ENCODE measurements at regions not wholly inside any gene's neighbourhood (a gene's known extent, or its start where the extent isn't known, plus 50 kb on each side); places are given as distances from the start of the nearest gene placed in this dataset.

DNA sequence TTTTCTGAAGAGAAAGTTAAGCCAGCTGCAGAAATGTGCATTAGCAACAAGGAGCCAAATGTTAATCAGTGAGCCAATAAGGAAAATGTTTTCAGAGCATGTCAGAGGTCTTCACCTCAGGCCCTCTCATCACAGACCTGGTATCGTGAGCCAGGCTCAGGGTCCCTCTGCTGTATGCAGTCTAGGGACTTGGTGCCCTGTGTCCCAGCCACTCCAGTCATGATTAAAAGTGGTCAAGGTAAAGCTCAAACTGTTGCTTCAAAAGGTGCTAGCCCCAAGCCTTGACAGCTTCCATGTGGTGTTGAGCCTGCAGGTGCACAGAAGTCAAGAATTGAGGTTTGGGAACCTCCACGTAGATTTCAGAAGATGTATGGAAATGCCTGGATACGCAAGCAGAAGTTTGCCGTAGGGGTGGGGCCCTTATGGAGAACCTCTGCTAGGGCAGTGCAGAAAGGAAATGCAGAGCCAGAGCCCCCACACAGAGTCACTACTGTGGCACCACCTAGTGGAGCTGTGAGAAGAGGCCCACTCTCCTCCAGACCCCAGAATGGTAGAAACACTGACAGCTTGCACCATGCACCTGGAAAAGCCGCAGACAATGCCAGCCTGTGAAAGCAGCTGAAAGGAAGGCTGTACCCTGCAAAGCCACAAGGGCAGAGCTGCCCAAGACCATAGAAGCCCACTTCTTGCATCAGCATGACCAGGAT lies 1128.7 kb downstream of the AMY1C start:
- Histone ChIP-seq H3K27ac (no peak overlapping the region), H3K9me3 (no peaks in the 10 kb centered on the region)
- 46% methylated on average over 5 of the region's 5 CpGs for WGBS

DNA sequence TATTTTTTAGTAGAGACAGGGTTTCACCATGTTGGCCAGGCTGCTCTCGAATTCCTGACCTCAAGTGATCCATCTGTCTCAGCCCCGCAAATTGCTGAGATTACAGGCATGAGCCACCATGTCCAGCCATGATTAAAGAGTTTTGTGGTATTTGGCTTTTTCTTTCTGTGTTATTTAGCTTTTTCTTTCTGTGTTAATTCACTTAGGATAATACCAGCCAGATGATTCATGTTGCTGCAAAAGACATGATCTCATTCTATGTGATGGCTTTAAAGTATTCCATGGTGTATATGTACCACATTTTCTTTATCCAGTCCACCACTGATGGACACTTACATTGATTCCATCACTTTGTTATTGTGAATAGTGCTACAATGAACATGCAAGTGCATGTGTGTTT lies 1135.2 kb downstream of the AMY1C start:
- no peak for DNase-seq (ENCODE audit: low spot score)
- H3K4me1 ChIP-seq (replicated peaks): no peaks in the 10 kb centered on the region
- no peak for TF ChIP-seq POLR2A (IDR thresholded peaks at IDR 0.05)
- TF ChIP-seq POLR2AphosphoS5 (IDR thresholded peaks at IDR 0.05): no peak
- TF ChIP-seq, protein P1, sequence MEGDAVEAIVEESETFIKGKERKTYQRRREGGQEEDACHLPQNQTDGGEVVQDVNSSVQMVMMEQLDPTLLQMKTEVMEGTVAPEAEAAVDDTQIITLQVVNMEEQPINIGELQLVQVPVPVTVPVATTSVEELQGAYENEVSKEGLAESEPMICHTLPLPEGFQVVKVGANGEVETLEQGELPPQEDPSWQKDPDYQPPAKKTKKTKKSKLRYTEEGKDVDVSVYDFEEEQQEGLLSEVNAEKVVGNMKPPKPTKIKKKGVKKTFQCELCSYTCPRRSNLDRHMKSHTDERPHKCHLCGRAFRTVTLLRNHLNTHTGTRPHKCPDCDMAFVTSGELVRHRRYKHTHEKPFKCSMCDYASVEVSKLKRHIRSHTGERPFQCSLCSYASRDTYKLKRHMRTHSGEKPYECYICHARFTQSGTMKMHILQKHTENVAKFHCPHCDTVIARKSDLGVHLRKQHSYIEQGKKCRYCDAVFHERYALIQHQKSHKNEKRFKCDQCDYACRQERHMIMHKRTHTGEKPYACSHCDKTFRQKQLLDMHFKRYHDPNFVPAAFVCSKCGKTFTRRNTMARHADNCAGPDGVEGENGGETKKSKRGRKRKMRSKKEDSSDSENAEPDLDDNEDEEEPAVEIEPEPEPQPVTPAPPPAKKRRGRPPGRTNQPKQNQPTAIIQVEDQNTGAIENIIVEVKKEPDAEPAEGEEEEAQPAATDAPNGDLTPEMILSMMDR (IDR thresholded peaks at IDR 0.05): no peak
- no peaks in the 10 kb centered on the region for H3K9me3 ChIP-seq
- no peaks in the 10 kb centered on the region for H3K36me3 ChIP-seq
- H3K27ac ChIP-seq: no peak overlapping the region
- no peaks in the 10 kb centered on the region for H3K27me3 ChIP-seq (replicated peaks; ENCODE audit: insufficient read depth)
- H3K4me3 ChIP-seq: no peak overlapping the region
- intact Hi-C loops (cut with DNase I): no loop called here
- WGBS: 60% methylated on average over 2 of the region's 2 CpGs

More for the DNA sequence above, 1128.7 kb downstream of the AMY1C start:
- no peak overlapping the region for H3K4me3 ChIP-seq
- no peaks in the 10 kb centered on the region for H3K36me3 ChIP-seq
- H3K4me1 ChIP-seq (replicated peaks): no peaks in the 10 kb centered on the region
- TF ChIP-seq POLR2A (IDR thresholded peaks at IDR 0.05): no peak
- TF ChIP-seq, protein P1 (IDR thresholded peaks at IDR 0.05): no peak
- no peak for TF ChIP-seq POLR2AphosphoS5 (IDR thresholded peaks at IDR 0.05)
- H3K27me3 ChIP-seq (replicated peaks; ENCODE audit: insufficient read depth): no peaks in the 10 kb centered on the region
- DNase-seq (ENCODE audit: low spot score): no peak
- intact Hi-C loops (cut with DNase I): no loop called here

DNA sequence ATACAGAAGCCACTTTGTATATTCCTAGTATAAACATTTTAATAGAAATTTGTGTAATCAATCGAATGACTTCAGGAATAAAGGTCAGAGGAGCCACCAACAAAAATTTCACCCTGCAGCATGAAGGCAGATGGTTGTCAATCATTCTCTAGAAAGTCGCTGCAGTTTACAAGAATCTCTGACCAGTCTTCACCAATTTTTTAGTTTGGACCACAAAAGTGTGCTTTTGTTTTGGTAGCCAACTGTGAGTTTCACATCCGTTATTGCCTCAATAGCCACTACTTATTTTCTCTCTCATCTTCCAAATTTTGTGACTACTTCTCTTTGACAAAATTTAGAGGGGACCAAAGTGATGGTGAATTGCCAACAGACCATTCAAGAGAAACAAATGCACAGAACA lies 1155.6 kb downstream of the AMY1C start:
- Histone ChIP-seq H3K27me3 (replicated peaks; ENCODE audit: insufficient read depth) (no peaks in the 10 kb centered on the region), H3K27ac (no peak overlapping the region), H3K36me3 (no peaks in the 10 kb centered on the region), H3K9me3 (no peaks in the 10 kb centered on the region), H3K4me1 (replicated peaks) (no peaks in the 10 kb centered on the region), H3K4me3 (no peak overlapping the region)
- no peak for TF ChIP-seq POLR2A (IDR thresholded peaks at IDR 0.05)
- DNase-seq (ENCODE audit: low spot score): no peak
- WGBS: 80% methylated on average over 3 of the region's 3 CpGs
- intact Hi-C loops (cut with DNase I): no loop called here

DNA sequence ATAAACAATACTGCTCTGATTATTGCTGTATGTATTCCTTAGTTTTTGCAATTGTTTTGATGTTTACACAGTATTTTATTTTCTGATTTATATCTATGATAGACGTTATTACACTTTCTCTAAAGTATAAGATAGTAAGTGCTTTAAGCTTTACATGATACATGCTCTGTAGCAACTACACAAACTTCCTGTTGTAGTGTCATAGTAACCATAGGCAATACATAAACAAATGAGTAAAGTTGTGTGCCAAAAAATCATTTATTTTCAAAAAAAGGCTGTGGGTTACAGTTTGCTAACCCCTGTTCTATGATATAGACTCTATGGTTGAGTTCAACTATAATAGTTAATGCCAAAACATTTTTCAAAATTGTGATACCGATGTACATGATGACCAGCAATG lies 1156.4 kb downstream of the AMY1C start:
- H3K4me1 ChIP-seq (replicated peaks): no peaks in the 10 kb centered on the region
- no peaks in the 10 kb centered on the region for H3K36me3 ChIP-seq
- no peaks in the 10 kb centered on the region for H3K9me3 ChIP-seq
- no peak for TF ChIP-seq POLR2AphosphoS5 (IDR thresholded peaks at IDR 0.05)
- no peak for TF ChIP-seq POLR2A (IDR thresholded peaks at IDR 0.05)
- TF ChIP-seq, protein P1 (IDR thresholded peaks at IDR 0.05): no peak
- H3K27me3 ChIP-seq (replicated peaks; ENCODE audit: insufficient read depth): no peaks in the 10 kb centered on the region
- no peak for DNase-seq (ENCODE audit: low spot score)
- no peak overlapping the region for H3K4me3 ChIP-seq
- WGBS: 57% methylated on average over 2 of the region's 2 CpGs
- no peak overlapping the region for H3K27ac ChIP-seq
- intact Hi-C loops (cut with DNase I): no loop called here

DNA sequence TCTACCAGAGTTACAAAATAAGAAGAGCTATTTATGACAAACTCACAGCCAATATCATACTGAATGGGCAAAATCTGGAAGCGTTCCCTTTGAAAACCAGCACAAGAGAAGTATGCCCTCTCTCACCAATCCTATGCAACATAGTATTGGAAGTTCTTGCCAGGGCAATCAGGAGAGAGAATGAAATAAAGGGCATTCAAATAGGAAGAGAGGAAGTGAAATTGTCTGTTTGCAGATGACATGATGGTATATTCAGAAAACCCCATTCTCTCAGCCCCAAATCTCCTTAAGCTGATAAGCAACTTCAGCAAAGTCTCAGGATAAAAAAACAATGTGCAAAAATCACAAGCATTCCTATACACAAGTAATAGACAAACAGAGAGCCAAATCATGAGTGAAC lies 1169.5 kb downstream of the AMY1C start:
- intact Hi-C loops (cut with DNase I): no loop called here
- TF ChIP-seq POLR2AphosphoS5 (IDR thresholded peaks at IDR 0.05) (no peak), POLR2A (IDR thresholded peaks at IDR 0.05) (no peak)
- TF ChIP-seq, protein P1 (IDR thresholded peaks at IDR 0.05): no peak
- Histone ChIP-seq H3K36me3 (no peaks in the 10 kb centered on the region), H3K4me3 (no peak overlapping the region), H3K27ac (no peak overlapping the region), H3K4me1 (replicated peaks) (no peaks in the 10 kb centered on the region), H3K27me3 (replicated peaks; ENCODE audit: insufficient read depth) (no peaks in the 10 kb centered on the region), H3K9me3 (no peaks in the 10 kb centered on the region)
- 96% methylated on average over 1 of the region's 1 CpG for WGBS
- no peak for DNase-seq (ENCODE audit: low spot score)
